ENCODE measurements at regions not wholly inside any gene's neighbourhood (a gene's known extent, or its start where the extent isn't known, plus 50 kb on each side); places are given as distances from the start of the nearest gene placed in this dataset.

DNA sequence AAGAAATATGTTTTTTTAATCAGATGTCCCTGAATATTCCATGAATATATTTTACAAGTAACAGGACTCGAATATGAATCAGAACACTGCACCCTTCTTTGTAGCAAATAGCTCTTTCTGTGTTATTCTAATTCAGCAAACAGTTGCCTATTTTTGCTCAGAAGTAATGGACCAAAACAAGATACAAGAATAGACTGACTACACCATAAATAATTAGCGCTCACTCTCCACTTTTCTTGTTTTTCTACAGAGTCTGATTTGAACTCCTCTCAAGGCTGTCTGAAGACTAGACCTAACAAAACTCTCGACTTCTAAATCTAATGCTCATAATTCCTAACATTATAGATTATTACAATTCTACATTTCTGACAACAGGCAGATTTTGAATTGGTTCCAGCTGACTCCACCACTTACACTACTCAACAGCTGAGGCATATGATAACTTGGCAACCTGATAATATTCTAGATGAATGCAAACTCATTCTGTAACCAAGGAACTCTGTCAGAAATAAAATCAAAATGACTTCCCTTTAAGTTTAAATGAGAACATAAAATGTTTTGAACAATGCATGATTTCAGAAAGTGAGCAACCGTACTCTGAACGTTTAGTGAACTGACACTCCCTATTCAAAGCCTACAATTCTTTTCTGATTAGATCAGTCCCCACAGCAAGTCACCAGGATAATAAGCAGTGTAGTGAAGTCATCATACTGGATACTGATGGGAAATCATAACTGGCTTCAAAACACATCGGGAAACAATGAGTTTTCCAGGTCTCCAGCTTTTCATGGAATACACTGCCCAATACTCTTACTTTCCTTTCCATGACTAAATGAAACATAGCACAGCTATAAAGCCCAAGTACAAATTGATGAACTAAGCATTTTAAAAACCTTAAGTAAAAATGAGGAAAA, 114.2 kb upstream of the BEND6 start:
- no peak for TF ChIP-seq POLR2AphosphoS5 (IDR thresholded peaks at IDR 0.05; ENCODE audit: low read depth)
- no peak for TF ChIP-seq GABPA (IDR thresholded peaks at IDR 0.05; ENCODE audit: low read depth)
- TF ChIP-seq, protein P1, sequence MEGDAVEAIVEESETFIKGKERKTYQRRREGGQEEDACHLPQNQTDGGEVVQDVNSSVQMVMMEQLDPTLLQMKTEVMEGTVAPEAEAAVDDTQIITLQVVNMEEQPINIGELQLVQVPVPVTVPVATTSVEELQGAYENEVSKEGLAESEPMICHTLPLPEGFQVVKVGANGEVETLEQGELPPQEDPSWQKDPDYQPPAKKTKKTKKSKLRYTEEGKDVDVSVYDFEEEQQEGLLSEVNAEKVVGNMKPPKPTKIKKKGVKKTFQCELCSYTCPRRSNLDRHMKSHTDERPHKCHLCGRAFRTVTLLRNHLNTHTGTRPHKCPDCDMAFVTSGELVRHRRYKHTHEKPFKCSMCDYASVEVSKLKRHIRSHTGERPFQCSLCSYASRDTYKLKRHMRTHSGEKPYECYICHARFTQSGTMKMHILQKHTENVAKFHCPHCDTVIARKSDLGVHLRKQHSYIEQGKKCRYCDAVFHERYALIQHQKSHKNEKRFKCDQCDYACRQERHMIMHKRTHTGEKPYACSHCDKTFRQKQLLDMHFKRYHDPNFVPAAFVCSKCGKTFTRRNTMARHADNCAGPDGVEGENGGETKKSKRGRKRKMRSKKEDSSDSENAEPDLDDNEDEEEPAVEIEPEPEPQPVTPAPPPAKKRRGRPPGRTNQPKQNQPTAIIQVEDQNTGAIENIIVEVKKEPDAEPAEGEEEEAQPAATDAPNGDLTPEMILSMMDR (IDR thresholded peaks at IDR 0.05; ENCODE audit: insufficient read depth, low read length), result no peak
- TF ChIP-seq, protein P2, sequence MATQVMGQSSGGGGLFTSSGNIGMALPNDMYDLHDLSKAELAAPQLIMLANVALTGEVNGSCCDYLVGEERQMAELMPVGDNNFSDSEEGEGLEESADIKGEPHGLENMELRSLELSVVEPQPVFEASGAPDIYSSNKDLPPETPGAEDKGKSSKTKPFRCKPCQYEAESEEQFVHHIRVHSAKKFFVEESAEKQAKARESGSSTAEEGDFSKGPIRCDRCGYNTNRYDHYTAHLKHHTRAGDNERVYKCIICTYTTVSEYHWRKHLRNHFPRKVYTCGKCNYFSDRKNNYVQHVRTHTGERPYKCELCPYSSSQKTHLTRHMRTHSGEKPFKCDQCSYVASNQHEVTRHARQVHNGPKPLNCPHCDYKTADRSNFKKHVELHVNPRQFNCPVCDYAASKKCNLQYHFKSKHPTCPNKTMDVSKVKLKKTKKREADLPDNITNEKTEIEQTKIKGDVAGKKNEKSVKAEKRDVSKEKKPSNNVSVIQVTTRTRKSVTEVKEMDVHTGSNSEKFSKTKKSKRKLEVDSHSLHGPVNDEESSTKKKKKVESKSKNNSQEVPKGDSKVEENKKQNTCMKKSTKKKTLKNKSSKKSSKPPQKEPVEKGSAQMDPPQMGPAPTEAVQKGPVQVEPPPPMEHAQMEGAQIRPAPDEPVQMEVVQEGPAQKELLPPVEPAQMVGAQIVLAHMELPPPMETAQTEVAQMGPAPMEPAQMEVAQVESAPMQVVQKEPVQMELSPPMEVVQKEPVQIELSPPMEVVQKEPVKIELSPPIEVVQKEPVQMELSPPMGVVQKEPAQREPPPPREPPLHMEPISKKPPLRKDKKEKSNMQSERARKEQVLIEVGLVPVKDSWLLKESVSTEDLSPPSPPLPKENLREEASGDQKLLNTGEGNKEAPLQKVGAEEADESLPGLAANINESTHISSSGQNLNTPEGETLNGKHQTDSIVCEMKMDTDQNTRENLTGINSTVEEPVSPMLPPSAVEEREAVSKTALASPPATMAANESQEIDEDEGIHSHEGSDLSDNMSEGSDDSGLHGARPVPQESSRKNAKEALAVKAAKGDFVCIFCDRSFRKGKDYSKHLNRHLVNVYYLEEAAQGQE (IDR thresholded peaks at IDR 0.05; ENCODE audit: insufficient replicate concordance, low read depth), result no peak
- no peak for DNase-seq (ENCODE audit: low read depth in 1 of 2, low spot score in 1 of 2)
- H3K4me3 ChIP-seq (replicated peaks; ENCODE audit: insufficient read depth, low read length), result no peak overlapping the region
- no peak overlapping the region for H3K27ac ChIP-seq (replicated peaks)
- H3K27me3 ChIP-seq (ENCODE audit: insufficient read depth, poor library complexity, severe bottlenecking), result peaks cover 4% of the 10 kb centered on the region

DNA sequence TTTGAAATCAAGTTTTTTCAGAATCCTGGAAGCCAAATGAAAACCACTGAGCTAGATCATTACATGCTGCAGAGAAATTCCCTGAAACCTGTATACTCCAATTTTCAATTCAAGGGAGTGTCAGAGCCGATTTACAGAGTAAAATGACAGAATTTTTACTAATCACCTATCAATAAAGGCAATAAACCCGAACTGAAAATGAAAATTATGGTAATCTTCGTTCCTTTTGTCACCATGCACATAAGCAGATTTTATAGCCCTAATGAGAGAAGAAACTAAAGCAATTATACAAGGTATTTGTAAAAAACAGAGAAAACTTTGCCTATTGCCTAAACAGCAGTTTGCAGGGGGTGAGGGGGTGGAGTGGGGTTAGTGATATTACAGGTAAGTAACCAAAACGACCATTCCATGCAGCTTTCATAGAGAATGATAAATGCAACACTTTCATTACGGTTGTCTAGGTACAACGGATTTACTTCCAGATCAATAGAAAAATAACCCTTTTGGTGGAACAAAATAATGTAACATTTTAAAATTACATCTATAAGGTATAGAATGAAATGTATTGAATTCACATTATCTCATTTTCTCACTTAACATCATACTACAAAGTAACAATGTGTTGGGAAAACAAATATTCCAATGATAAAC, 115.2 kb upstream of the BEND6 start:
- DNase-seq (ENCODE audit: low read depth in 1 of 2, low spot score in 1 of 2), result no peak
- Histone ChIP-seq H3K27ac (replicated peaks) (no peak overlapping the region), H3K27me3 (ENCODE audit: insufficient read depth, poor library complexity, severe bottlenecking) (peaks cover 4% of the 10 kb centered on the region), H3K4me3 (replicated peaks; ENCODE audit: insufficient read depth, low read length) (no peak overlapping the region)
- TF ChIP-seq POLR2AphosphoS5 (IDR thresholded peaks at IDR 0.05; ENCODE audit: low read depth) (no peak), GABPA (IDR thresholded peaks at IDR 0.05; ENCODE audit: low read depth) (no peak), SPI1 (IDR thresholded peaks at IDR 0.05; ENCODE audit: borderline replicate concordance, low read depth) (no peak)
- TF ChIP-seq, protein P1 (IDR thresholded peaks at IDR 0.05; ENCODE audit: insufficient read depth, low read length), result no peak
- TF ChIP-seq, protein P2 (IDR thresholded peaks at IDR 0.05; ENCODE audit: insufficient replicate concordance, low read depth), result no peak

DNA sequence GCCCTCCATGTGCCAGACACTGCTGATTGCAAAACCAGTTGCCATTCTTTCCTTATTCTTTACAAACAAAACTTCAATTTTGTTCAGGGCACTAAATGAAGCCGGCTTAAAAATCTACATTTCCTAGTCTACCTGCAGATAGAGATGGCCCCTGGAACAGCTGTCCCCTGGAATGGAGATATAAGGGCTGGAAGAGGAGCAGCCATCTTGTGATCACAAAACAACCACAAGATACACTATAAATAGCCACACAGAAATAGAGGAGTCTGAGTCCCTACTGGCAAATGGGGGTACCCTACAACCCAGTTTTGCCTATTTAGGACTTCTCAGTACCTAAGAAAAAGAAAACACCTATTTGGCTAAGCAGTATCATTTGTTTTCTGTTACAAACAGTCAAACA, 115.9 kb upstream of the BEND6 start:
- Histone ChIP-seq H3K4me3 (replicated peaks; ENCODE audit: insufficient read depth, low read length) (no peak overlapping the region), H3K27ac (replicated peaks) (no peak overlapping the region), H3K27me3 (ENCODE audit: insufficient read depth, poor library complexity, severe bottlenecking) (peaks cover 4% of the 10 kb centered on the region)
- DNase-seq (ENCODE audit: low read depth in 1 of 2, low spot score in 1 of 2), result no peak
- TF ChIP-seq SPI1 (IDR thresholded peaks at IDR 0.05; ENCODE audit: borderline replicate concordance, low read depth), result no peak
- TF ChIP-seq, protein P2 (IDR thresholded peaks at IDR 0.05; ENCODE audit: insufficient replicate concordance, low read depth), result no peak
- TF ChIP-seq, protein P1 (IDR thresholded peaks at IDR 0.05; ENCODE audit: insufficient read depth, low read length), result no peak
